PFSK-1 (cell line): ENCODE measurements at regions not wholly inside any gene's neighbourhood (a gene's known extent, or its start where the extent isn't known, plus 50 kb on each side); places are given as distances from the start of the nearest gene placed in this dataset.

Experiments used
- POLR2AphosphoS5 ChIP-seq: IDR thresholded peaks from 2 replicates; pipeline ENCODE4 v1.6.1; 2012; ENCODE audit warnings: low read depth, mild to moderate bottlenecking, control low read depth, low read length, moderate library complexity
- REST ChIP-seq, 2 experiments: IDR thresholded peaks; 2 replicates each; pipeline versions ENCODE4 v1.6.1 to v1.8.0; 2011 to 2012; ENCODE audit warnings: low read depth in 2 of 2, low read length in 2 of 2, control low read depth in 1 of 2, inconsistent platforms in 1 of 2, mild to moderate bottlenecking in 1 of 2, moderate library complexity in 1 of 2; ENCODE audit not compliant: insufficient read depth in 1 of 2
- SIN3A ChIP-seq: IDR thresholded peaks from 2 replicates; pipeline ENCODE4 v1.6.1; 2012; ENCODE audit warnings: mild to moderate bottlenecking, low read length, moderate library complexity, borderline replicate concordance; ENCODE audit not compliant: insufficient read depth

- TF ChIP-seq POLR2AphosphoS5 (no peak), SIN3A (no peak), REST (IDR thresholded peaks at IDR 0.05; ENCODE audit: insufficient read depth in 1 of 2, low read depth in 2 of 2, low read length in 2 of 2) (no peak)
Observed at GRCh38 chr7:85287106-85287825, 100.4 kb upstream of the SEMA3D start.
